ENCODE measurements at regions not wholly inside any gene's neighbourhood (a gene's known extent, or its start where the extent isn't known, plus 50 kb on each side); places are given as distances from the start of the nearest gene placed in this dataset.

- Histone ChIP-seq H3K4me3 (ENCODE audit: low read depth, low read length) (no peak overlapping the region), H3K9me3 (ENCODE audit: severe bottlenecking) (no peaks in the 10 kb centered on the region), H3K27ac (no peak overlapping the region), H3K27me3 (ENCODE audit: insufficient read depth, low read depth, severe bottlenecking) (no peaks in the 10 kb centered on the region), H3K36me3 (no peaks in the 10 kb centered on the region)
- peak; percentile 34; the same call in 1 of the 2 replicates for TF ChIP-seq CTCF (IDR thresholded peaks at IDR 0.05; ENCODE audit: low read depth, low read length)
- DNase-seq, result no peak
Measured at GRCh38 chr4:173591760-173592159, 61.7 kb upstream of the HAND2 start.

- no peak for DNase-seq
- no peak overlapping the region for H3K4me3 ChIP-seq (ENCODE audit: low read depth, low read length)
- no peaks in the 10 kb centered on the region for H3K27me3 ChIP-seq (ENCODE audit: insufficient read depth, low read depth, severe bottlenecking)
- H3K9me3 ChIP-seq (ENCODE audit: severe bottlenecking), result no peaks in the 10 kb centered on the region
- no peak for TF ChIP-seq CTCF (IDR thresholded peaks at IDR 0.05; ENCODE audit: low read depth, low read length)
- H3K27ac ChIP-seq, result no peak overlapping the region
- H3K36me3 ChIP-seq, result no peaks in the 10 kb centered on the region
Measured at GRCh38 chr4:173590697-173591096, 60.7 kb upstream of the HAND2 start.

- no peak for TF ChIP-seq CTCF (IDR thresholded peaks at IDR 0.05; ENCODE audit: low read depth, low read length)
- DNase-seq, result no peak
- Histone ChIP-seq H3K9me3 (ENCODE audit: severe bottlenecking) (no peaks in the 10 kb centered on the region), H3K27ac (no peak overlapping the region), H3K27me3 (ENCODE audit: insufficient read depth, low read depth, severe bottlenecking) (no peaks in the 10 kb centered on the region), H3K36me3 (no peaks in the 10 kb centered on the region), H3K4me3 (ENCODE audit: low read depth, low read length) (no peak overlapping the region)
Measured at GRCh38 chr4:173585876-173586572, 56.0 kb upstream of the HAND2 start.

- Histone ChIP-seq H3K4me3 (ENCODE audit: low read depth, low read length) (no peak overlapping the region), H3K9me3 (ENCODE audit: severe bottlenecking) (no peaks in the 10 kb centered on the region), H3K27me3 (ENCODE audit: insufficient read depth, low read depth, severe bottlenecking) (no peaks in the 10 kb centered on the region), H3K36me3 (no peaks in the 10 kb centered on the region), H3K27ac (no peak overlapping the region)
- DNase-seq, result no peak
- no peak for TF ChIP-seq CTCF (IDR thresholded peaks at IDR 0.05; ENCODE audit: low read depth, low read length)
Measured at GRCh38 chr4:173584506-173584905, 54.5 kb upstream of the HAND2 start.
